HEK293 (cell line): ENCODE measurements at regions not wholly inside any gene's neighbourhood (a gene's known extent, or its start where the extent isn't known, plus 50 kb on each side); places are given as distances from the start of the nearest gene placed in this dataset.

Experiments
- CTCF ChIA-PET: fragments of 350-600 bp; formaldehyde crosslinking; extraction: SDS; loops from one replicate; lab custom pipeline; 2021; ENCODE audit warnings: antibody characterized with exemption; lab: Yijun Ruan, JAX
- POLR2A ChIA-PET: fragments of 300-600 bp; formaldehyde crosslinking; extraction: SDS; loops from one replicate; lab custom pipeline; 2020; ENCODE audit warnings: antibody characterized with exemption, inconsistent platforms; lab: Yijun Ruan, JAX
- H3K27ac ChIP-seq: fragments of 200-500 bp; sonication (Bioruptor generic); 2 replicates; pipeline ENCODE4 v1.5.1; 2014; ENCODE audit warnings: low read depth, low read length, control low read depth, inconsistent platforms; ENCODE audit errors: extremely low read depth
- H3K36me3 ChIP-seq, 2 experiments: fragments of 200-500 bp in 1 of 2; sonication (Bioruptor generic) in 1 of 2; 1 replicate in 1 of 2; 2 replicates in 1 of 2; pipeline ENCODE4 v1.5.1; 2014 to 2017; ENCODE audit warnings: inconsistent platforms in 2 of 2, low read length in 2 of 2; ENCODE audit not compliant: control insufficient read depth in 2 of 2, insufficient read depth in 1 of 2
- H3K4me1 ChIP-seq: fragments of 200-500 bp; sonication (Bioruptor generic); 2 replicates; pipeline ENCODE4 v1.5.1; 2014; ENCODE audit warnings: mild to moderate bottlenecking, low read length, inconsistent platforms; ENCODE audit not compliant: control insufficient read depth, insufficient read depth
- H3K4me3 ChIP-seq: 2 replicates; pipeline ENCODE4 v1.5.1; 2011; ENCODE audit warnings: low read depth, mild to moderate bottlenecking, control low read depth, low read length, moderate library complexity
- H3K9me3 ChIP-seq: fragments of 200-500 bp; sonication (Bioruptor generic); 2 replicates; pipeline ENCODE4 v1.5.1; 2014; ENCODE audit warnings: low read depth, low read length, inconsistent platforms; ENCODE audit not compliant: control insufficient read depth, insufficient read depth
- BCL6B ChIP-seq: fragments of 450-650 bp; formaldehyde crosslinking; IDR thresholded peaks from 2 replicates; pipeline ENCODE4 v1.5.1; 2017; ENCODE audit warnings: missing biosample characterization, missing genetic modification characterization
- INSM2 ChIP-seq: fragments of 450-650 bp; formaldehyde crosslinking; IDR thresholded peaks from 2 replicates; pipeline ENCODE4 v1.5.1; 2016; ENCODE audit warnings: missing biosample characterization, missing genetic modification characterization
- KLF8 ChIP-seq: fragments of 450-650 bp; formaldehyde crosslinking; IDR thresholded peaks from 2 replicates; pipeline ENCODE4 v1.5.1; 2016; ENCODE audit warnings: missing biosample characterization, missing genetic modification characterization
- OVOL3 ChIP-seq: fragments of 450-650 bp; formaldehyde crosslinking; IDR thresholded peaks from 2 replicates; pipeline ENCODE4 v1.5.1; 2016; ENCODE audit warnings: missing biosample characterization, missing genetic modification characterization
- SCRT2 ChIP-seq: fragments of 450-650 bp; formaldehyde crosslinking; IDR thresholded peaks from 2 replicates; pipeline ENCODE4 v1.5.1; 2016; ENCODE audit warnings: missing biosample characterization, missing genetic modification characterization
- SP2 ChIP-seq: fragments of 450-650 bp; formaldehyde crosslinking; IDR thresholded peaks from 2 replicates; pipeline ENCODE4 v1.5.1; 2016; ENCODE audit warnings: missing biosample characterization, missing genetic modification characterization
- ZNF155 ChIP-seq: fragments of 450-650 bp; formaldehyde crosslinking; IDR thresholded peaks from 2 replicates; pipeline ENCODE4 v1.5.1; 2016; ENCODE audit warnings: missing biosample characterization, missing genetic modification characterization
- ZNF214 ChIP-seq: fragments of 450-650 bp; formaldehyde crosslinking; IDR thresholded peaks from 2 replicates; pipeline ENCODE4 v1.5.1; 2017; ENCODE audit warnings: missing biosample characterization, mild to moderate bottlenecking, missing genetic modification characterization, borderline replicate concordance
- ZNF239 ChIP-seq: fragments of 450-650 bp; formaldehyde crosslinking; IDR thresholded peaks from 2 replicates; pipeline ENCODE4 v1.5.1; 2016; ENCODE audit warnings: missing biosample characterization, missing genetic modification characterization
- ZNF302 ChIP-seq: fragments of 450-650 bp; formaldehyde crosslinking; IDR thresholded peaks from 2 replicates; pipeline ENCODE4 v1.5.1; 2016; ENCODE audit warnings: missing biosample characterization, missing genetic modification characterization, low read depth
- ZNF544 ChIP-seq: fragments of 450-650 bp; formaldehyde crosslinking; IDR thresholded peaks from 2 replicates; pipeline ENCODE4 v1.5.0; 2017; ENCODE audit warnings: missing biosample characterization, missing genetic modification characterization
- ZNF560 ChIP-seq: fragments of 450-650 bp; formaldehyde crosslinking; IDR thresholded peaks from 2 replicates; pipeline ENCODE4 v1.5.1; 2017; ENCODE audit warnings: missing biosample characterization, missing genetic modification characterization, borderline replicate concordance
- ZNF596 ChIP-seq: fragments of 450-650 bp; IDR thresholded peaks from 2 replicates; pipeline ENCODE4 v1.5.0; 2018; ENCODE audit warnings: missing biosample characterization, mild to moderate bottlenecking, missing genetic modification characterization, moderate library complexity
- ZNF629 ChIP-seq: fragments of 450-650 bp; formaldehyde crosslinking; IDR thresholded peaks from 2 replicates; pipeline ENCODE4 v1.5.1; 2017; ENCODE audit warnings: missing biosample characterization, missing genetic modification characterization
- ZSCAN18 ChIP-seq: fragments of 450-650 bp; formaldehyde crosslinking; IDR thresholded peaks from 2 replicates; pipeline ENCODE4 v1.5.1; 2016; ENCODE audit warnings: missing biosample characterization, missing genetic modification characterization
- ZSCAN30 ChIP-seq: fragments of 450-650 bp; IDR thresholded peaks from 2 replicates; pipeline ENCODE4 v1.5.1; 2018; ENCODE audit warnings: missing biosample characterization, mild to moderate bottlenecking, missing genetic modification characterization, moderate library complexity
- TF ChIP-seq, protein P1 (sequence below): fragments of 450-650 bp; formaldehyde crosslinking; IDR thresholded peaks from 2 replicates; pipeline ENCODE4 v1.5.1; 2016; ENCODE audit warnings: missing biosample characterization, missing genetic modification characterization, low read depth

DNA sequence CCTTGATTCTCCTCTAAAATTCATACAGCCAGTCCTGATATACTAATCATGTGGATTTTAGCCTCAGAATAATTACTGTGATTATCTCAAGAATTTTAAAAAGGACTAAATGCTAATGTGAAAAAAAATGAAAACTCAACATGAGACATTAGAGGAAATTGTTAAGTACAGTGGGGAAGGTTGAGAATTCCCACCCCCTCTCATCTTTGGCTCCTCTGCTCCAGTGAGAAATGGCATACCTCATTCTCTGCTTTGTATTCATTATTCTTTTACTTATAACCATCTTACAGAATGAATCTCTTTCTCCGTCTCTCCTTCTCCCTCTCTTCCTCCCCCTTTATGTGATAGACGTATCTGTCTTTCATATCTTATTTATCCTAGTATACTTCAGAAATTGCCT, 70.9 kb downstream of the DIRAS3 start:
- Histone ChIP-seq H3K4me1 (no peaks in the 10 kb centered on the region), H3K9me3 (no peaks in the 10 kb centered on the region), H3K36me3 (no peaks in the 10 kb centered on the region)
- CTCF ChIA-PET, result interaction anchor here (0.6 to 1.0 kb wide), 2 partner anchors 362 to 456 kb away, joined by 3 to 4 read pairs; no protein-coding TSS in a partner anchor
- POLR2A ChIA-PET, result no interaction called here
- TF ChIP-seq ZNF596 (tag by site-specific recombination), result no peak
- no peak for TF ChIP-seq OVOL3 (tag by site-specific recombination)
- TF ChIP-seq, all 188 proteins: peak for 0
- no peak overlapping the region for H3K27ac ChIP-seq
- no peak overlapping the region for H3K4me3 ChIP-seq

DNA sequence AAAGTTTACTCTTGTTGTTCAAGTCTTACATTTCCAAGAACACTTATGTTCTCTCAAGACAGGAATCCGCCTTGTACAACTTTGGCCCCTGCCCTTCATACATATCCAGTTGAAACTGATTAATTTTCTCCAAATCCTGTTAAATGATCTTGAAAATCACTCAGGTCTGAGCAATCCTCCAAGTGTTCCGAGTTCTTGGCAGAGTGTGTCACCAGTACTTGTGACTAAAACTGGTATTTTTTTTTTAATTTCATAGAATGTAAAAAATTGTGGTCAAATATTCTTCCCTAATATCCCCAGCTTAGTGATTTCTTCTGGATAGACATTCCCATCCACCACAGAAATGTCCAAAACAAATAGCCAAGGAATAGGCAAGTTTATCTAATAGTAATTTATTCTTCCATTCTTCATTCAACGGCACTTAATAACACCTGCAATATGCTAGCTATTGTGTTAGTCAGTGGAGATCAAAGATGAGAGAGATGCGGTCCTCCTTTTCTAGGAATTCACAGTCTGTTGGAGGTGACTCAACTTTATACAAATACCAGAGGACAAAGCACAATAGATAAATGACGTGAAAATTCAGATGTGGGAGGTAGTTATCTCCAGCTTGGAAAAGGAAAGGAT, 71.4 kb downstream of the DIRAS3 start:
- ChIA-PET POLR2A (no interaction called here), CTCF (interaction anchor here (0.6 to 1.0 kb wide), 2 partner anchors 363 to 455 kb away, joined by 3 to 4 read pairs; no protein-coding TSS in a partner anchor)
- no peak for TF ChIP-seq BCL6B
- TF ChIP-seq ZNF155 (tag by site-specific recombination), result no peak
- no peak for TF ChIP-seq ZNF302 (tag by site-specific recombination)
- no peak for TF ChIP-seq ZNF596 (tag by site-specific recombination)
- TF ChIP-seq KLF8 (tag by site-specific recombination), result no peak
- no peak for TF ChIP-seq ZNF629 (tag by site-specific recombination)
- no peak for TF ChIP-seq INSM2 (tag by site-specific recombination)
- TF ChIP-seq ZNF544, result no peak
- TF ChIP-seq ZNF239 (tag by site-specific recombination), result no peak
- TF ChIP-seq ZNF560 (tag by site-specific recombination), result no peak
- TF ChIP-seq SCRT2 (tag by site-specific recombination), result no peak
- TF ChIP-seq, protein P1, sequence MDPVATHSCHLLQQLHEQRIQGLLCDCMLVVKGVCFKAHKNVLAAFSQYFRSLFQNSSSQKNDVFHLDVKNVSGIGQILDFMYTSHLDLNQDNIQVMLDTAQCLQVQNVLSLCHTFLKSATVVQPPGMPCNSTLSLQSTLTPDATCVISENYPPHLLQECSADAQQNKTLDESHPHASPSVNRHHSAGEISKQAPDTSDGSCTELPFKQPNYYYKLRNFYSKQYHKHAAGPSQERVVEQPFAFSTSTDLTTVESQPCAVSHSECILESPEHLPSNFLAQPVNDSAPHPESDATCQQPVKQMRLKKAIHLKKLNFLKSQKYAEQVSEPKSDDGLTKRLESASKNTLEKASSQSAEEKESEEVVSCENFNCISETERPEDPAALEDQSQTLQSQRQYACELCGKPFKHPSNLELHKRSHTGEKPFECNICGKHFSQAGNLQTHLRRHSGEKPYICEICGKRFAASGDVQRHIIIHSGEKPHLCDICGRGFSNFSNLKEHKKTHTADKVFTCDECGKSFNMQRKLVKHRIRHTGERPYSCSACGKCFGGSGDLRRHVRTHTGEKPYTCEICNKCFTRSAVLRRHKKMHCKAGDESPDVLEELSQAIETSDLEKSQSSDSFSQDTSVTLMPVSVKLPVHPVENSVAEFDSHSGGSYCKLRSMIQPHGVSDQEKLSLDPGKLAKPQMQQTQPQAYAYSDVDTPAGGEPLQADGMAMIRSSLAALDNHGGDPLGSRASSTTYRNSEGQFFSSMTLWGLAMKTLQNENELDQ, result no peak
- TF ChIP-seq SP2 (tag by site-specific recombination), result no peak
- TF ChIP-seq ZSCAN18, result no peak
- Histone ChIP-seq H3K36me3 (no peaks in the 10 kb centered on the region), H3K27ac (no peak overlapping the region), H3K4me1 (no peaks in the 10 kb centered on the region), H3K9me3 (no peaks in the 10 kb centered on the region), H3K4me3 (no peak overlapping the region)

- CTCF ChIA-PET, result interaction anchor here (0.6 to 0.8 kb wide), 2 partner anchors 1515 to 1775 kb away, joined by 3 read pairs; no protein-coding TSS in a partner anchor
These were observed 72.7 kb downstream of the DIRAS3 start for GRCh38 chr1:67977756-67978155.

More at GRCh38 chr1:67977756-67978155, 72.7 kb downstream of the DIRAS3 start:
- H3K4me1 ChIP-seq, result no peaks in the 10 kb centered on the region
- TF ChIP-seq ZNF239 (tag by site-specific recombination) (no peak), ZSCAN30 (tag by site-specific recombination) (no peak), ZNF214 (tag by site-specific recombination) (no peak)
- POLR2A ChIA-PET, result no interaction called here
- no peaks in the 10 kb centered on the region for H3K36me3 ChIP-seq
- no peak overlapping the region for H3K4me3 ChIP-seq
- no peaks in the 10 kb centered on the region for H3K9me3 ChIP-seq
- H3K27ac ChIP-seq, result no peak overlapping the region
